ENCODE measurements at regions not wholly inside any gene's neighbourhood (a gene's known extent, or its start where the extent isn't known, plus 50 kb on each side); places are given as distances from the start of the nearest gene placed in this dataset.
"Not testable (repeated sequence)": the region's sequence is repeated elsewhere in the genome, so short reads cannot be mapped to it uniquely, and the experiment has no call there.

GRCh38 chr4:85116008-85116407 is 149.5 kb upstream of the WDFY3 start:
- Mint-ChIP-seq H3K36me3 (peaks cover 0 to 3% (median 0%) of the 10 kb centered on the region in 3 donors), H3K4me1 (no peaks in the 10 kb centered on the region), H3K27me3 (ENCODE audit: low read depth in 3 of 3) (peaks cover 0 to 2% (median 1%) of the 10 kb centered on the region in 3 donors), H3K27ac (no peak overlapping the region), H3K4me3 (no peak overlapping the region), H3K9me3 (peaks cover 2 to 21% (median 9%) of the 10 kb centered on the region in 6 donors)
- DNase-seq, result no peak

- Mint-ChIP-seq H3K27me3 (ENCODE audit: low read depth in 3 of 3) (peaks cover 0 to 2% (median 0%) of the 10 kb centered on the region in 3 donors), H3K27ac (no peak overlapping the region), H3K36me3 (no peaks in the 10 kb centered on the region), H3K4me3 (no peak overlapping the region), H3K4me1 (no peaks in the 10 kb centered on the region), H3K9me3 (peaks cover 0 to 22% (median 10%) of the 10 kb centered on the region in 6 donors)
- no peak for DNase-seq
These were observed 159.2 kb upstream of the WDFY3 start for GRCh38 chr4:85125688-85126087.

- Mint-ChIP-seq H3K9me3 (peaks cover 0 to 27% (median 11%) of the 10 kb centered on the region in 6 donors), H3K36me3 (no peaks in the 10 kb centered on the region), H3K4me1 (no peaks in the 10 kb centered on the region), H3K27me3 (ENCODE audit: low read depth in 3 of 3) (peaks cover 0 to 2% (median 0%) of the 10 kb centered on the region in 3 donors), H3K4me3 (peak overlapping the region in 1 of 5 donors; percentile 22), H3K27ac (no peak overlapping the region)
- no peak for DNase-seq
These were observed 160.6 kb upstream of the WDFY3 start for GRCh38 chr4:85126991-85127591.

- Mint-ChIP-seq H3K9me3 (peaks cover 5 to 27% (median 11%) of the 10 kb centered on the region in 6 donors), H3K36me3 (no peaks in the 10 kb centered on the region), H3K4me1 (no peaks in the 10 kb centered on the region), H3K27me3 (ENCODE audit: low read depth in 3 of 3) (peaks cover 0 to 2% (median 0%) of the 10 kb centered on the region in 3 donors), H3K4me3 (no peak overlapping the region), H3K27ac (no peak overlapping the region)
- DNase-seq, result no peak
These were observed 161.2 kb upstream of the WDFY3 start for GRCh38 chr4:85127653-85128052.

- Mint-ChIP-seq H3K27ac (no peak overlapping the region), H3K36me3 (no peaks in the 10 kb centered on the region), H3K4me3 (no peak overlapping the region), H3K4me1 (no peaks in the 10 kb centered on the region), H3K27me3 (ENCODE audit: low read depth in 3 of 3) (peaks cover 0 to 2% (median 0%) of the 10 kb centered on the region in 3 donors), H3K9me3 (peaks cover 6 to 27% (median 12%) of the 10 kb centered on the region in 6 donors)
- no peak for DNase-seq
These were observed 162.0 kb upstream of the WDFY3 start for GRCh38 chr4:85128246-85129204.

- not testable (repeated sequence) for H3K36me3 Mint-ChIP-seq; H3K4me1 Mint-ChIP-seq; H3K27ac Mint-ChIP-seq; H3K4me3 Mint-ChIP-seq; DNase-seq; H3K27me3 Mint-ChIP-seq (ENCODE audit: low read depth in 3 of 3)
- peaks cover 6 to 32% (median 13%) of the 10 kb centered on the region in 6 donors for H3K9me3 Mint-ChIP-seq
These were observed 163.1 kb upstream of the WDFY3 start for GRCh38 chr4:85129354-85130125.

- H3K4me1 Mint-ChIP-seq, result no peaks in the 10 kb centered on the region
- peaks cover 7 to 33% (median 12%) of the 10 kb centered on the region in 6 donors for H3K9me3 Mint-ChIP-seq
- no peak overlapping the region for H3K27ac Mint-ChIP-seq
- no peaks in the 10 kb centered on the region for H3K36me3 Mint-ChIP-seq
- H3K4me3 Mint-ChIP-seq, result no peak overlapping the region
- DNase-seq, result no peak
- H3K27me3 Mint-ChIP-seq (ENCODE audit: low read depth in 3 of 3), result peaks cover 0 to 2% (median 1%) of the 10 kb centered on the region in 3 donors
These were observed 165.6 kb upstream of the WDFY3 start for GRCh38 chr4:85132117-85132516.

- Mint-ChIP-seq H3K27me3 (ENCODE audit: low read depth in 3 of 3) (peaks cover 0 to 2% (median 1%) of the 10 kb centered on the region in 3 donors), H3K9me3 (peaks cover 7 to 33% (median 14%) of the 10 kb centered on the region in 6 donors), H3K27ac (no peak overlapping the region), H3K4me1 (no peaks in the 10 kb centered on the region), H3K4me3 (no peak overlapping the region), H3K36me3 (no peaks in the 10 kb centered on the region)
- DNase-seq, result no peak
These were observed 166.1 kb upstream of the WDFY3 start for GRCh38 chr4:85132570-85132969.

- H3K4me3 Mint-ChIP-seq; H3K27ac Mint-ChIP-seq; H3K27me3 Mint-ChIP-seq (ENCODE audit: low read depth in 3 of 3); H3K36me3 Mint-ChIP-seq; DNase-seq; H3K4me1 Mint-ChIP-seq: not testable (repeated sequence)
- H3K9me3 Mint-ChIP-seq, result peaks cover 5 to 23% (median 12%) of the 10 kb centered on the region in 6 donors
These were observed 173.3 kb upstream of the WDFY3 start for GRCh38 chr4:85139749-85140148.

- H3K36me3 Mint-ChIP-seq, result no peaks in the 10 kb centered on the region
- H3K27ac Mint-ChIP-seq, result no peak overlapping the region
These were observed 176.0 kb upstream of the WDFY3 start for GRCh38 chr4:85142451-85142850.

GRCh38 chr4:85147481-85148076 is 181.1 kb upstream of the WDFY3 start:
- H3K9me3 Mint-ChIP-seq, result peaks cover 0 to 14% (median 2%) of the 10 kb centered on the region in 6 donors
- H3K36me3 Mint-ChIP-seq, result no peaks in the 10 kb centered on the region
- no peak overlapping the region for H3K27ac Mint-ChIP-seq
- H3K4me1 Mint-ChIP-seq, result no peaks in the 10 kb centered on the region
- no peaks in the 10 kb centered on the region for H3K27me3 Mint-ChIP-seq (ENCODE audit: low read depth in 3 of 3)
- DNase-seq, result peak in 1 of 3 donors; percentile 0
- no peak overlapping the region for H3K4me3 Mint-ChIP-seq

More at GRCh38 chr4:85142451-85142850, 176.0 kb upstream of the WDFY3 start:
- DNase-seq, result no peak
- H3K4me1 Mint-ChIP-seq, result no peaks in the 10 kb centered on the region
- H3K27me3 Mint-ChIP-seq (ENCODE audit: low read depth in 3 of 3), result no peaks in the 10 kb centered on the region
- H3K9me3 Mint-ChIP-seq, result peaks cover 5 to 12% (median 7%) of the 10 kb centered on the region in 6 donors
- no peak overlapping the region for H3K4me3 Mint-ChIP-seq

GRCh38 chr4:85149676-85150075 is 183.2 kb upstream of the WDFY3 start:
- Mint-ChIP-seq H3K4me3 (no peak overlapping the region), H3K9me3 (peaks cover 0 to 21% (median 6%) of the 10 kb centered on the region in 6 donors), H3K27ac (no peak overlapping the region), H3K4me1 (no peaks in the 10 kb centered on the region), H3K36me3 (no peaks in the 10 kb centered on the region), H3K27me3 (ENCODE audit: low read depth in 3 of 3) (no peaks in the 10 kb centered on the region)
- DNase-seq, result no peak

GRCh38 chr4:85151371-85151770 is 184.9 kb upstream of the WDFY3 start:
- H3K36me3 Mint-ChIP-seq, result no peaks in the 10 kb centered on the region
- no peak overlapping the region for H3K27ac Mint-ChIP-seq
- H3K4me1 Mint-ChIP-seq, result no peaks in the 10 kb centered on the region
- H3K4me3 Mint-ChIP-seq, result no peak overlapping the region
- DNase-seq, result no peak
- no peaks in the 10 kb centered on the region for H3K27me3 Mint-ChIP-seq (ENCODE audit: low read depth in 3 of 3)
- H3K9me3 Mint-ChIP-seq, result peaks cover 0 to 21% (median 7%) of the 10 kb centered on the region in 6 donors
